Breast epithelium (tissue), 4 donors: ENCODE measurements at regions not wholly inside any gene's neighbourhood (a gene's known extent, or its start where the extent isn't known, plus 50 kb on each side); places are given as distances from the start of the nearest gene placed in this dataset.

Source experiments
- DNase-seq, 2 donors: peaks; one replicate each; pipeline ENCODE4 v3.0.0-alpha.2; 2019; ENCODE audit warnings: low spot score in 2 of 2
- H3K27ac ChIP-seq, 2 donors: fragments of 200-600 bp; sonication (generic) in 1 of 2; one replicate each; pipeline ENCODE4 v1.5.1; 2016 to 2019; ENCODE audit warnings: mild to moderate bottlenecking in 1 of 2
- H3K27me3 ChIP-seq, 2 donors: fragments of 200-600 bp; sonication (generic) in 1 of 2; one replicate each; pipeline versions ENCODE4 v1.5.1 to v1.6.0; 2017 to 2019; ENCODE audit warnings: control low read depth in 1 of 2, mild to moderate bottlenecking in 1 of 2
- H3K36me3 ChIP-seq: fragments of 200-600 bp; one replicate; pipeline ENCODE4 v1.5.1; 2019
- H3K4me1 ChIP-seq, 2 donors: fragments of 200-600 bp; sonication (generic); one replicate each; pipeline ENCODE4 v1.5.1; 2016 to 2019; ENCODE audit warnings: control low read depth in 1 of 2
- H3K4me3 ChIP-seq, 3 donors: fragments of 200-600 bp; sonication (generic); 1 replicate in 2 of 3; 2 replicates in 1 of 3; pipeline ENCODE4 v1.5.1; 2016 to 2019; ENCODE audit warnings: mild to moderate bottlenecking in 3 of 3, moderate library complexity in 2 of 3
- H3K9me3 ChIP-seq, 2 donors: fragments of 200-600 bp; sonication (generic) in 1 of 2; one replicate each; pipeline ENCODE4 v1.5.1; 2016 to 2019; ENCODE audit warnings: control low read depth in 1 of 2
- POLR2A ChIP-seq: fragments of 450-650 bp; IDR thresholded peaks from one replicate; pipeline ENCODE4 v1.6.1; 2016; ENCODE audit warnings: antibody characterized with exemption, mild to moderate bottlenecking, moderate library complexity
- POLR2AphosphoS5 ChIP-seq, 3 donors: sonication (generic); formaldehyde crosslinking; IDR thresholded peaks; one replicate each; pipeline ENCODE4 v1.6.1; 2017; ENCODE audit warnings: antibody characterized with exemption in 3 of 3
- intact Hi-C: fragments of 100-400 bp; cut with DNase I; formaldehyde crosslinking; loops from one replicate; pipeline ENCODE4 v1.15.1; 2023; ENCODE audit warnings: low total_unique reads
- TF ChIP-seq, protein P1 (sequence below), 3 donors: fragments of 450-650 bp; IDR thresholded peaks; one replicate each; pipeline ENCODE4 v1.5.1; 2016 to 2017; ENCODE audit warnings: antibody characterized with exemption in 3 of 3, mild to moderate bottlenecking in 3 of 3, moderate library complexity in 3 of 3

DNA sequence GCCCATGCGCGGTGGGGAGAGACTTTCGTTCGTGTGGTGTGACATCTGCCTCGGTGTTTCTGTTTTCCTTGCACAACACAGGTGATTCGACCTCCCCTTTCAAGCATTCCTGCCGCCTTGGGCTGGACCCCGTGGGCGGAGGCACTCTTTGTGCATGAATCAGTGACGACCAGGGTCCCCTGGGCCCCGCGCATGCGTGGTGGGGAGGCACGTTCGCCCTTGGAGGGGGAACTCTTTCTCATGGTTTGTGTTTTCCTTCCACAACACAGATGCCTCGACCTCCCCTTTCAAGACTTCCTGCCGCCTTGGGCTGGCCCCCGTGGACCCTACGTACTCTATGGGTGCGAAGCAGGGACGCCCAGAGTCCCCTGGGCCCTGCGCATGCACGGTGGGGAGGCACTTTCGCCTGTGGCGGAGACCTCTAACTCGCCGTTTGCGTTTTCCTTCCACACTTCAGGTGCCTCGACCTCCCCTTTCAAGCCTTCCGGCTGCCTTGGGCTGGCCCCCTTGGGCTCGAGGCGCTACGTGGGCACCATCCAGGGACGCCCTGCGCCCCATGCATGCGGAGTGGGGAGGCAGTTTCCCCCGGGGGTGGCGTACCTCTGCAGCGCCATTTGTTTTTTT, 340.9 kb downstream of the ALG10 start:
- H3K4me3 ChIP-seq: no peak overlapping the region
- H3K36me3 ChIP-seq: no peaks in the 10 kb centered on the region
- no peak overlapping the region for H3K27ac ChIP-seq
- H3K27me3 ChIP-seq: peaks cover 0 to 4% of the 10 kb centered on the region in 2 donors
- TF ChIP-seq POLR2AphosphoS5 (IDR thresholded peaks at IDR 0.05): no peak
- no peak for TF ChIP-seq POLR2A
- TF ChIP-seq, protein P1, sequence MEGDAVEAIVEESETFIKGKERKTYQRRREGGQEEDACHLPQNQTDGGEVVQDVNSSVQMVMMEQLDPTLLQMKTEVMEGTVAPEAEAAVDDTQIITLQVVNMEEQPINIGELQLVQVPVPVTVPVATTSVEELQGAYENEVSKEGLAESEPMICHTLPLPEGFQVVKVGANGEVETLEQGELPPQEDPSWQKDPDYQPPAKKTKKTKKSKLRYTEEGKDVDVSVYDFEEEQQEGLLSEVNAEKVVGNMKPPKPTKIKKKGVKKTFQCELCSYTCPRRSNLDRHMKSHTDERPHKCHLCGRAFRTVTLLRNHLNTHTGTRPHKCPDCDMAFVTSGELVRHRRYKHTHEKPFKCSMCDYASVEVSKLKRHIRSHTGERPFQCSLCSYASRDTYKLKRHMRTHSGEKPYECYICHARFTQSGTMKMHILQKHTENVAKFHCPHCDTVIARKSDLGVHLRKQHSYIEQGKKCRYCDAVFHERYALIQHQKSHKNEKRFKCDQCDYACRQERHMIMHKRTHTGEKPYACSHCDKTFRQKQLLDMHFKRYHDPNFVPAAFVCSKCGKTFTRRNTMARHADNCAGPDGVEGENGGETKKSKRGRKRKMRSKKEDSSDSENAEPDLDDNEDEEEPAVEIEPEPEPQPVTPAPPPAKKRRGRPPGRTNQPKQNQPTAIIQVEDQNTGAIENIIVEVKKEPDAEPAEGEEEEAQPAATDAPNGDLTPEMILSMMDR (IDR thresholded peaks at IDR 0.05): no peak
- peaks cover 95 to 100% of the 10 kb centered on the region in 2 donors for H3K9me3 ChIP-seq
- intact Hi-C loops: no loop called here
- DNase-seq: no peak
- no peaks in the 10 kb centered on the region for H3K4me1 ChIP-seq

DNA sequence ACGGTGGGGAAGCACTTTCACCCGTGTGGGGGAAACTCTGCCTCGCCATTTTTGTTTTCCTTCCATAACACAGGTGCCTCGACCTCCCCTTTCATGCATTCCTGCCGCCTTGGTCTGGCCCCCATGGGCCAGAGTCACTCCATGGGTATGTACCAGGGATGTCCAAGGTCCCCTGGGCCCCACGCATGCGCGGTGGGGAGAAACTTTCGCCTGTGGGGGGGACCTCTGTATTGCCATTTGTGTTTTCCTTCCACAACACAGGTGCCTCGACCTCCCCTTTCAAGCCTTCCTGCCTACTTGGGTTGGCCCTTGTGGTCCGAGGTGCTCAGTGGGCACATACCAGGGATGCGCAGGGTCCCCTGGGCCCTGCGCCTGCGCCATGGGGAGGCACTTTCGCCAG, 345.8 kb downstream of the ALG10 start:
- Histone ChIP-seq H3K4me3 (no peak overlapping the region), H3K27ac (no peak overlapping the region), H3K27me3 (no peaks in the 10 kb centered on the region), H3K4me1 (no peaks in the 10 kb centered on the region), H3K36me3 (no peaks in the 10 kb centered on the region), H3K9me3 (peaks cover 99 to 100% of the 10 kb centered on the region in 2 donors)
- no peak for DNase-seq
- intact Hi-C loops: no loop called here
- no peak for TF ChIP-seq POLR2AphosphoS5 (IDR thresholded peaks at IDR 0.05)
- no peak for TF ChIP-seq POLR2A
- TF ChIP-seq, protein P1 (IDR thresholded peaks at IDR 0.05): no peak

GRCh38 chr12:34371050-34371449, 348.8 kb downstream of the ALG10 start:
- Histone ChIP-seq H3K9me3 (peaks cover 97 to 100% of the 10 kb centered on the region in 2 donors), H3K27me3 (no peaks in the 10 kb centered on the region), H3K4me1 (no peaks in the 10 kb centered on the region), H3K36me3 (no peaks in the 10 kb centered on the region), H3K4me3 (no peak overlapping the region), H3K27ac (no peak overlapping the region)
- TF ChIP-seq, protein P1 (IDR thresholded peaks at IDR 0.05): no peak
- no peak for TF ChIP-seq POLR2A
- no peak for TF ChIP-seq POLR2AphosphoS5 (IDR thresholded peaks at IDR 0.05)
- no peak for DNase-seq
- intact Hi-C loops: no loop called here

GRCh38 chr12:34372003-34372402, 349.7 kb downstream of the ALG10 start:
- Histone ChIP-seq H3K4me3 (no peak overlapping the region), H3K27me3 (no peaks in the 10 kb centered on the region), H3K36me3 (no peaks in the 10 kb centered on the region), H3K9me3 (peaks cover 97 to 100% of the 10 kb centered on the region in 2 donors), H3K27ac (no peak overlapping the region), H3K4me1 (no peaks in the 10 kb centered on the region)
- DNase-seq: no peak
- TF ChIP-seq, protein P1 (IDR thresholded peaks at IDR 0.05): no peak
- no peak for TF ChIP-seq POLR2A
- no peak for TF ChIP-seq POLR2AphosphoS5 (IDR thresholded peaks at IDR 0.05)
- intact Hi-C loops: no loop called here

- no peaks in the 10 kb centered on the region for H3K36me3 ChIP-seq
- H3K27ac ChIP-seq: no peak overlapping the region
- intact Hi-C loops: no loop called here
- no peak overlapping the region for H3K4me3 ChIP-seq
- DNase-seq: no peak
- no peaks in the 10 kb centered on the region for H3K27me3 ChIP-seq
- peaks cover 87 to 100% of the 10 kb centered on the region in 2 donors for H3K9me3 ChIP-seq
- TF ChIP-seq POLR2A (no peak), POLR2AphosphoS5 (IDR thresholded peaks at IDR 0.05) (no peak)
- TF ChIP-seq, protein P1 (IDR thresholded peaks at IDR 0.05): no peak
- H3K4me1 ChIP-seq: no peaks in the 10 kb centered on the region
These were observed 351.6 kb downstream of the ALG10 start for GRCh38 chr12:34373926-34374325.
